ENCODE measurements at regions not wholly inside any gene's neighbourhood (a gene's known extent, or its start where the extent isn't known, plus 50 kb on each side); places are given as distances from the start of the nearest gene placed in this dataset.

DNA sequence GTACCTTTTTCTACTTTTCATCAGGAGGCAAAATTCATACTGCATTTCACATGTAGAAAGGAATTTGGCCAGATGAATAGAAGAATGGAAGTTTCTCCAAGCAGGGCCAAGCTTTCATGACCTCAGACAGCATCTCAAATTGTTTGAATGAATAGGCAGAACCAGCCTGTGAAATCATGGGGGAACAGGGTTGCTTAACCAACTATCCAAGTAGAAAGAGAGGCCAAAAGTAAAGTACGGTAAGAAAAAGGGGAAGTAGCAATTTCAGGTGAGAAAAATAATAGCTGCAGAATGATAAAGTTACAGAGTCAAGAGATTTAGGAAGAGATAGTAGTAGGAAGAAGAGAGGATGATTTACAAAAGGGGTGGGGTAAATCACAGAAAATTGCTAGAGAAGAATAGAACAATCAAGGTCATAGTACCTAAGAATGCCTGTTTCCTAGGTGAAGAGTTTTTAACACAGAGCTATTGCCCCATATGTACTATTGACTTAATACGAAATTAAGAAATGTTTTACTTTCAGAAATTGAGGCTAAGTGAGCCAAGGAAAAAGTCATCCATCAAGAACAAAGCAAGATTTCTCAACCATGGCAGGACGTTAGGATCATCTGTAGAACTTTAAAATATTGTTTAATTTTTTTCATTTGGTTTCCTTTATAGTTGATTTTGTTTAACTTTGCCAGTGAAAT, 177.1 kb upstream of the TET2 start:
- no peaks in the 10 kb centered on the region for H4K20me1 ChIP-seq (ENCODE audit: insufficient read depth, low read length)
- H3K79me2 ChIP-seq (ENCODE audit: insufficient read depth, low read length) = no peaks in the 10 kb centered on the region
- H3K9ac ChIP-seq (ENCODE audit: low read depth, low read length) = no peak overlapping the region
- H3K4me2 ChIP-seq (ENCODE audit: insufficient read depth, low read length) = no peak overlapping the region
- DNase-seq (no peak), ATAC-seq (ENCODE audit: insufficient read depth, low read depth) (no peak)
- H3K4me1 ChIP-seq (ENCODE audit: insufficient read depth, low read length) = no peaks in the 10 kb centered on the region
- H3K27ac ChIP-seq (ENCODE audit: low read length) = no peak overlapping the region
- no peaks in the 10 kb centered on the region for H3K27me3 ChIP-seq (ENCODE audit: insufficient read depth, low read length, poor library complexity)
- H3K4me3 ChIP-seq (ENCODE audit: low read depth in 1 of 2, low read length in 2 of 2) = no peak overlapping the region
- TF ChIP-seq EZH2 (IDR thresholded peaks at IDR 0.05; ENCODE audit: borderline replicate concordance, low read depth, low read length, severe bottlenecking) = no peak
- TF ChIP-seq, protein P1, sequence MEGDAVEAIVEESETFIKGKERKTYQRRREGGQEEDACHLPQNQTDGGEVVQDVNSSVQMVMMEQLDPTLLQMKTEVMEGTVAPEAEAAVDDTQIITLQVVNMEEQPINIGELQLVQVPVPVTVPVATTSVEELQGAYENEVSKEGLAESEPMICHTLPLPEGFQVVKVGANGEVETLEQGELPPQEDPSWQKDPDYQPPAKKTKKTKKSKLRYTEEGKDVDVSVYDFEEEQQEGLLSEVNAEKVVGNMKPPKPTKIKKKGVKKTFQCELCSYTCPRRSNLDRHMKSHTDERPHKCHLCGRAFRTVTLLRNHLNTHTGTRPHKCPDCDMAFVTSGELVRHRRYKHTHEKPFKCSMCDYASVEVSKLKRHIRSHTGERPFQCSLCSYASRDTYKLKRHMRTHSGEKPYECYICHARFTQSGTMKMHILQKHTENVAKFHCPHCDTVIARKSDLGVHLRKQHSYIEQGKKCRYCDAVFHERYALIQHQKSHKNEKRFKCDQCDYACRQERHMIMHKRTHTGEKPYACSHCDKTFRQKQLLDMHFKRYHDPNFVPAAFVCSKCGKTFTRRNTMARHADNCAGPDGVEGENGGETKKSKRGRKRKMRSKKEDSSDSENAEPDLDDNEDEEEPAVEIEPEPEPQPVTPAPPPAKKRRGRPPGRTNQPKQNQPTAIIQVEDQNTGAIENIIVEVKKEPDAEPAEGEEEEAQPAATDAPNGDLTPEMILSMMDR (IDR thresholded peaks at IDR 0.05; ENCODE audit: borderline replicate concordance, extremely low read depth, low read length, poor library complexity, severe bottlenecking) = no peak
- H3K9me3 ChIP-seq (ENCODE audit: insufficient read depth, low read length, severe bottlenecking) = no peaks in the 10 kb centered on the region
- H3K36me3 ChIP-seq (ENCODE audit: insufficient read depth, low read length) = no peaks in the 10 kb centered on the region
- H2AFZ ChIP-seq (ENCODE audit: low read depth, low read length) = no peak overlapping the region

DNA sequence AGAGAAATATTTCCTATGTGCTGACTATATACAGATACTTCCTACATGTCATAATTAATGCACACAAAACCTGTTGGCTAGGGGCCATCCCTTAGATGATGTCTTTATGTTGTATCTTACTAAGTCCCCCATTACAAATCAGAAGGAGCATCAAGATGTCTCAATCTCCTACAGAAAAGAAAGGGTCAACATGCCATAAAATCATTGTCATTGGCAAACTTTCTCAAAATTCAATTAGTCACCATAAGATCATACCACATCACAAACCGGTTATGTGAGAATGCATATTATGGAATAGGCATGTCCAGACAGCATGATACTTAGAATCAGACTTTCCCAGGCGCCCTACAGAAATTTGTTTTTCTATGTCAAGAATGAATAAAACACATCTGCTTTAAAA, 175.2 kb upstream of the TET2 start:
- no peak for DNase-seq
- H2AFZ ChIP-seq (ENCODE audit: low read depth, low read length) = no peak overlapping the region
- H3K9ac ChIP-seq (ENCODE audit: low read depth, low read length) = no peak overlapping the region
- no peaks in the 10 kb centered on the region for H3K79me2 ChIP-seq (ENCODE audit: insufficient read depth, low read length)
- H4K20me1 ChIP-seq (ENCODE audit: insufficient read depth, low read length) = no peaks in the 10 kb centered on the region
- H3K27me3 ChIP-seq (ENCODE audit: insufficient read depth, low read length, poor library complexity) = no peaks in the 10 kb centered on the region
- no peaks in the 10 kb centered on the region for H3K9me3 ChIP-seq (ENCODE audit: insufficient read depth, low read length, severe bottlenecking)
- H3K27ac ChIP-seq (ENCODE audit: low read length) = no peak overlapping the region
- no peak for ATAC-seq (ENCODE audit: insufficient read depth, low read depth)
- no peaks in the 10 kb centered on the region for H3K36me3 ChIP-seq (ENCODE audit: insufficient read depth, low read length)
- H3K4me3 ChIP-seq (ENCODE audit: low read depth in 1 of 2, low read length in 2 of 2) = no peak overlapping the region
- H3K4me1 ChIP-seq (ENCODE audit: insufficient read depth, low read length) = no peaks in the 10 kb centered on the region
- H3K4me2 ChIP-seq (ENCODE audit: insufficient read depth, low read length) = no peak overlapping the region
- TF ChIP-seq EZH2 (IDR thresholded peaks at IDR 0.05; ENCODE audit: borderline replicate concordance, low read depth, low read length, severe bottlenecking) = no peak
- TF ChIP-seq, protein P1 (IDR thresholded peaks at IDR 0.05; ENCODE audit: borderline replicate concordance, extremely low read depth, low read length, poor library complexity, severe bottlenecking) = no peak

GRCh38 chr4:104973708-104974107, 173.0 kb upstream of the TET2 start:
- no peak overlapping the region for H3K4me2 ChIP-seq (ENCODE audit: insufficient read depth, low read length)
- H3K27ac ChIP-seq (ENCODE audit: low read length) = no peak overlapping the region
- no peaks in the 10 kb centered on the region for H3K4me1 ChIP-seq (ENCODE audit: insufficient read depth, low read length)
- no peak overlapping the region for H3K9ac ChIP-seq (ENCODE audit: low read depth, low read length)
- no peaks in the 10 kb centered on the region for H4K20me1 ChIP-seq (ENCODE audit: insufficient read depth, low read length)
- no peaks in the 10 kb centered on the region for H3K27me3 ChIP-seq (ENCODE audit: insufficient read depth, low read length, poor library complexity)
- no peak overlapping the region for H3K4me3 ChIP-seq (ENCODE audit: low read depth in 1 of 2, low read length in 2 of 2)
- ATAC-seq (ENCODE audit: insufficient read depth, low read depth) (no peak), DNase-seq (no peak)
- TF ChIP-seq, protein P1 (IDR thresholded peaks at IDR 0.05; ENCODE audit: borderline replicate concordance, extremely low read depth, low read length, poor library complexity, severe bottlenecking) = no peak
- no peak for TF ChIP-seq EZH2 (IDR thresholded peaks at IDR 0.05; ENCODE audit: borderline replicate concordance, low read depth, low read length, severe bottlenecking)
- H3K9me3 ChIP-seq (ENCODE audit: insufficient read depth, low read length, severe bottlenecking) = no peaks in the 10 kb centered on the region
- H3K79me2 ChIP-seq (ENCODE audit: insufficient read depth, low read length) = no peaks in the 10 kb centered on the region
- H3K36me3 ChIP-seq (ENCODE audit: insufficient read depth, low read length) = no peaks in the 10 kb centered on the region
- H2AFZ ChIP-seq (ENCODE audit: low read depth, low read length) = no peak overlapping the region

Measured in DND-41 (cell line).